Activated CD4-positive, alpha-beta memory T cell treated with anti-CD3 and anti-CD28 coated beads for 36 hours (primary cell): ENCODE measurements at regions not wholly inside any gene's neighbourhood (a gene's known extent, or its start where the extent isn't known, plus 50 kb on each side); places are given as distances from the start of the nearest gene placed in this dataset.
"Not testable (repeated sequence)": the region's sequence is repeated elsewhere in the genome, so short reads cannot be mapped to it uniquely, and the experiment has no call there.

Experiments
- CTCF ChIA-PET: fragments of 350-600 bp; sonication (Branson Sonifier 250); formaldehyde crosslinking; loops from one replicate; lab custom pipeline; 2021; ENCODE audit warnings: antibody characterized with exemption, inconsistent platforms; lab: Charles Lee
- POLR2A ChIA-PET: fragments of 350-600 bp; sonication (Branson Sonifier 250); formaldehyde crosslinking; loops from one replicate; lab custom pipeline; 2021; ENCODE audit warnings: antibody characterized with exemption; lab: Charles Lee
- DNase-seq: peaks from one replicate; pipeline ENCODE4 v3.0.0-alpha.2; 2020
- H3K27ac Mint-ChIP-seq: one replicate; pipeline ENCODE4 v1.8.0; 2021; ENCODE audit warnings: mixed read lengths
- H3K27me3 Mint-ChIP-seq: one replicate; pipeline ENCODE4 v1.8.0; 2021; ENCODE audit warnings: mixed read lengths
- H3K36me3 Mint-ChIP-seq: one replicate; pipeline ENCODE4 v1.8.0; 2021; ENCODE audit warnings: mixed read lengths
- H3K4me1 Mint-ChIP-seq: one replicate; pipeline ENCODE4 v1.8.0; 2021; ENCODE audit warnings: low read depth, mixed read lengths
- H3K4me3 Mint-ChIP-seq: one replicate; pipeline ENCODE4 v1.8.0; 2021; ENCODE audit warnings: mild to moderate bottlenecking, mixed read lengths
- H3K9me3 Mint-ChIP-seq: one replicate; pipeline ENCODE4 v1.8.0; 2021; ENCODE audit warnings: mixed read lengths
- intact Hi-C: fragments of 100-400 bp; cut with micrococcal nuclease; formaldehyde crosslinking; loops from one replicate; pipeline ENCODE4 v1.15.1; 2023

DNA sequence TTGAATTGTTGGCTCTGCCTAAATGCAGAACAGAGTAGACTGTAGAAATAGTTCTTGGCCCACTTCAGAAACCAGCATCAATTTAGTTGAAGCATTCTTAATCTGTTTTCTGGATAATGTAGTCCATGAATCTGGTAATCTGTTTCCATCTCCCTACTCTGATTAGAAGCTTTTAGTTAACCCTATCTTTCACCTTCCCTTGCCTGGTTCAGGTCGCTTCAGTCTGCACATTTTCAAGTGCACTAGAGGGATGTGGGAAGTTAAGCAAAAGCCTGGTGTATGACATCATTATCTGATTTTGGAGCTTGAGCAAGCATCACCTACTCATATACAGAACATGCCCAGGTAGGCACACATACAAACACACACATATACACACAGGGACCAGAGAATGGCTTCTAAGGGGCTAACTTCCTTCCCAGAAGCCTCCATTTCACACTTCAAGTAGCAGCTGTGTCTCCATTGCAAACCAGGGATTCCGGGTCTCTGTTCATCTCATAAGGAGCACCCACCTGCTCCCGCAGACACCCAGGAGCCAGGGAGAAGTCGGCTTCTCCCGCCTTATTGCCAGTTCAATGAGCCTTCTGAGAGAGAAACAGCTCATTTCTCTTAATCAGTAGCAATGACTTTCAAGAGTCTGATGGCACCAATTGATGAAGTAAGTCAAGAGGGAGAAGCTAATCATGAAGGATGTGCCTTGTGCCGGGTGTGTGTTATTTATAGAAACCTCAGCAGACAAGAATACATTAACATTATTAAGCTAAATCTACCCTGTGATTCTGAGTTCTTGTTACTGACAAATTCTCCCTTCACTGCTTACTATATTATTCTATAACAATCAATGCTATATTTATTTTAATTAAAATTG is 347.9 kb upstream of the STAC start:
- H3K27me3 Mint-ChIP-seq = no peaks in the 10 kb centered on the region
- no peaks in the 10 kb centered on the region for H3K36me3 Mint-ChIP-seq
- ChIA-PET POLR2A (no interaction called here), CTCF (no interaction called here)
- no peaks in the 10 kb centered on the region for H3K4me1 Mint-ChIP-seq
- H3K9me3 Mint-ChIP-seq = peaks cover 21% of the 10 kb centered on the region
- intact Hi-C loops = no loop called here
- no peak overlapping the region for H3K4me3 Mint-ChIP-seq
- DNase-seq = no peak
- H3K27ac Mint-ChIP-seq = no peak overlapping the region

DNA sequence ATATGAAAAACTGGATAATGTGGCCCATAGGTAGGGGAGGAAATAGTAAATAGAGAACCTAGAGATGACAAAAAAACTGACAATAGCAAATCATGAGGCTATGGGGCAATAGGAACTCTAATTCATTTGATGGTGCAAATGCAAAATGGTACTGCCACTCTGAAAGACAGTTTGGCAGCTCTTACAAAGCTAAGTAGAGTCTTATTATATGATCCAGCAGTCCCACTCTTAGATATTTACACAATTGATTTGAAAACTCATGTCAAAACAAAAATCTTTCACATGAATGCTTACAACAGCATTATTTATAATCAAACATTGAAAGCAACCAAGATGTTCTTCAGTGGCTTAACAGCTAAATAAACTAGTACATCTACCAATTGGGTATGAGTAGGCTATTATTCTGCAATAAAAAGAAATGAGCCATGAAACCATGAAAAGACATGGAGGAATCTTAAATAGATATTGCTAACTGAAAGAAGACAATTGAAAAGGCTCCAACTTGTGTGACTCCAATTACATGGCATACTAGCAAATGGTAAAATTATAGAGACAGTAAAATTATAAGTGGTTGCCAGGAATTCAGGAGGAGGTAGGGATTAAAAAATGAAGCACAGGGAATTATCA is 321.8 kb upstream of the STAC start:
- Mint-ChIP-seq H3K27ac (no peak overlapping the region), H3K4me1 (no peaks in the 10 kb centered on the region), H3K9me3 (no peaks in the 10 kb centered on the region), H3K27me3 (no peaks in the 10 kb centered on the region), H3K4me3 (no peak overlapping the region), H3K36me3 (no peaks in the 10 kb centered on the region)
- ChIA-PET POLR2A (no interaction called here), CTCF (no interaction called here)
- intact Hi-C loops = no loop called here
- DNase-seq = no peak

- H3K27ac Mint-ChIP-seq = no peak overlapping the region
- no peak overlapping the region for H3K4me3 Mint-ChIP-seq
- no peak for DNase-seq
- intact Hi-C loops = no loop called here
- no peaks in the 10 kb centered on the region for H3K4me1 Mint-ChIP-seq
- ChIA-PET POLR2A (no interaction called here), CTCF (no interaction called here)
- no peaks in the 10 kb centered on the region for H3K27me3 Mint-ChIP-seq
- no peaks in the 10 kb centered on the region for H3K36me3 Mint-ChIP-seq
- H3K9me3 Mint-ChIP-seq = no peaks in the 10 kb centered on the region
Observed at GRCh38 chr3:36060950-36061349, 319.4 kb upstream of the STAC start.

GRCh38 chr3:36063992-36064391 is 316.3 kb upstream of the STAC start:
- no peaks in the 10 kb centered on the region for H3K36me3 Mint-ChIP-seq
- POLR2A ChIA-PET = no interaction called here
- no peak overlapping the region for H3K27ac Mint-ChIP-seq
- CTCF ChIA-PET = no interaction called here
- no peak for DNase-seq
- intact Hi-C loops = no loop called here
- H3K27me3 Mint-ChIP-seq = no peaks in the 10 kb centered on the region
- H3K4me1 Mint-ChIP-seq = no peaks in the 10 kb centered on the region
- H3K9me3 Mint-ChIP-seq = no peaks in the 10 kb centered on the region
- no peak overlapping the region for H3K4me3 Mint-ChIP-seq

- H3K27ac Mint-ChIP-seq = no peak overlapping the region
- no peaks in the 10 kb centered on the region for H3K4me1 Mint-ChIP-seq
- POLR2A ChIA-PET = no interaction called here
- no peak for DNase-seq
- no peaks in the 10 kb centered on the region for H3K27me3 Mint-ChIP-seq
- H3K36me3 Mint-ChIP-seq = no peaks in the 10 kb centered on the region
- intact Hi-C loops = no loop called here
- CTCF ChIA-PET = no interaction called here
- no peaks in the 10 kb centered on the region for H3K9me3 Mint-ChIP-seq
- no peak overlapping the region for H3K4me3 Mint-ChIP-seq
Observed at GRCh38 chr3:36065321-36065720, 315.0 kb upstream of the STAC start.

GRCh38 chr3:36075491-36075890 is 304.8 kb upstream of the STAC start:
- POLR2A ChIA-PET = no interaction called here
- Mint-ChIP-seq H3K9me3 (no peaks in the 10 kb centered on the region), H3K27me3 (no peaks in the 10 kb centered on the region), H3K4me3 (no peak overlapping the region), H3K27ac (no peak overlapping the region), H3K4me1 (no peaks in the 10 kb centered on the region), H3K36me3 (no peaks in the 10 kb centered on the region)
- CTCF ChIA-PET = no interaction called here
- intact Hi-C loops = no loop called here
- no peak for DNase-seq

- no peaks in the 10 kb centered on the region for H3K4me1 Mint-ChIP-seq
- CTCF ChIA-PET = no interaction called here
- POLR2A ChIA-PET = no interaction called here
- no peak for DNase-seq
- H3K4me3 Mint-ChIP-seq = no peak overlapping the region
- no peaks in the 10 kb centered on the region for H3K9me3 Mint-ChIP-seq
- H3K27ac Mint-ChIP-seq = no peak overlapping the region
- intact Hi-C loops = no loop called here
- no peaks in the 10 kb centered on the region for H3K36me3 Mint-ChIP-seq
- H3K27me3 Mint-ChIP-seq = no peaks in the 10 kb centered on the region
Observed at GRCh38 chr3:36077320-36077719, 303.0 kb upstream of the STAC start.

- H3K27me3 Mint-ChIP-seq, CTCF ChIA-PET, H3K27ac Mint-ChIP-seq, H3K9me3 Mint-ChIP-seq, POLR2A ChIA-PET, H3K4me3 Mint-ChIP-seq, H3K4me1 Mint-ChIP-seq, intact Hi-C loops, DNase-seq, H3K36me3 Mint-ChIP-seq: not testable (repeated sequence)
Observed at GRCh38 chr3:36082958-36083357, 297.3 kb upstream of the STAC start.

DNA sequence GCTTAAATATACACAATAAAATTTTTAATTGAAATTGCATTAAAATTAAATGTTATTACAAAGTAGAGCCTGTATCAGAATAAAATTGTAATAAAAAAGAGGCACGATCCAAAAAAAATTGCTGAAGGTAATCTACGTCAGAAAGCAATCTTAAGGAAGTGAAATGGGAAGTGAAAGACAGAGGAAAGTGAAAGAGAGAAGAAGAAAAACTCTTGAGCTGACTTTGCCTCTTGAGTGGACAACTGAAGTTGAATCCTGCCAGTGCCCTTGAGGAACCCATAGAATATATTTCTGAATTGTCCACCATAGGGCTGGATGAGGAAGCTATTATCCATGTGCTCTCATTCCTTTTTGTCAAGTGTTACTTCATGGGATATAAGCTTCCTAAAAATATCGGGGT is 285.1 kb upstream of the STAC start:
- DNase-seq = no peak
- H3K4me1 Mint-ChIP-seq = no peaks in the 10 kb centered on the region
- CTCF ChIA-PET = no interaction called here
- no peak overlapping the region for H3K27ac Mint-ChIP-seq
- POLR2A ChIA-PET = no interaction called here
- H3K36me3 Mint-ChIP-seq = no peaks in the 10 kb centered on the region
- peaks cover 5% of the 10 kb centered on the region for H3K9me3 Mint-ChIP-seq
- no peaks in the 10 kb centered on the region for H3K27me3 Mint-ChIP-seq
- intact Hi-C loops = no loop called here
- H3K4me3 Mint-ChIP-seq = no peak overlapping the region

DNA sequence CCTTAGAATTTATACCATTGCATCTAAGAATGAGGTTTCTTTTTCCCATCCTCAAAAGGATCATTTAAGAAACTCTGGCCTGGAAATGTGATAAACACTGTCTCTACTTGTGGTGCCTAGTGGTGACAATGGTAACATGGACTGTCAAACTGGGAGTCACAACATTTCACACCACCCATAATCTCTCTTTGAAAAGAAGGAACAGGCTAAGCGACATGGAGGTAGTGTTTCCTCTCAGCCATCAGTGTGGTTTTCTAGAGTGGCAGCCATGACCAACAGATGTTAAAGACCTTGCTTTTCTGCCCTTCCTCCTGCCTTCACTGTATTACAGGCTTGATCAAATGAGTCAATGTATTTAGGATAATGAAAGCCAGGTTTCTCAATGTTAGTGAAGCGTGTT is 283.1 kb upstream of the STAC start:
- Mint-ChIP-seq H3K36me3 (no peaks in the 10 kb centered on the region), H3K27me3 (no peaks in the 10 kb centered on the region), H3K4me1 (no peaks in the 10 kb centered on the region), H3K27ac (no peak overlapping the region), H3K4me3 (no peak overlapping the region), H3K9me3 (peaks cover 5% of the 10 kb centered on the region)
- ChIA-PET POLR2A (no interaction called here), CTCF (no interaction called here)
- DNase-seq = no peak
- intact Hi-C loops = no loop called here

DNA sequence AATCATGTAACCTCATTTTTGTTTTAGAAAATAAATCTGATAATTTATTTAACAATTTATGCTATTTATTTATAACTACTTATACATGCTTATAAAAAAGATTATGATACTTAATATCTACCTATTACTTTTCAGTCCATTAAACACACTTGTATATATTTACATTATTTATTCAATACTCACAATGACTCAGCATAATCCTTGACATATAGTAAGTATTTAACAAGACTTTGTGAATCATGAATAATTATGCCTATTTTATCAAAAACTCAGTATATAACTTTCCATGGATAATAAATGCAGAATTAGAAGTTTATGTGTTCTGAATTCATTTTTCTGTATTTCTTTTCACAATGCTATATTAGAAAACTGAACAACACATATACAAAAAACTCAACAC is 266.0 kb upstream of the STAC start:
- no peak for DNase-seq
- Mint-ChIP-seq H3K27ac (no peak overlapping the region), H3K36me3 (no peaks in the 10 kb centered on the region), H3K4me3 (no peak overlapping the region), H3K9me3 (no peaks in the 10 kb centered on the region), H3K27me3 (no peaks in the 10 kb centered on the region), H3K4me1 (no peaks in the 10 kb centered on the region)
- intact Hi-C loops = no loop called here
- POLR2A ChIA-PET = no interaction called here
- CTCF ChIA-PET = no interaction called here

GRCh38 chr3:36124118-36124796 is 256.0 kb upstream of the STAC start:
- Mint-ChIP-seq H3K4me1 (no peaks in the 10 kb centered on the region), H3K9me3 (peaks cover 21% of the 10 kb centered on the region), H3K4me3 (no peak overlapping the region), H3K27ac (no peak overlapping the region), H3K27me3 (no peaks in the 10 kb centered on the region), H3K36me3 (no peaks in the 10 kb centered on the region)
- CTCF ChIA-PET = no interaction called here
- no peak for DNase-seq
- POLR2A ChIA-PET = no interaction called here
- intact Hi-C loops = no loop called here
